GM12874 (cell line): ENCODE measurements at regions not wholly inside any gene's neighbourhood (a gene's known extent, or its start where the extent isn't known, plus 50 kb on each side); places are given as distances from the start of the nearest gene placed in this dataset.

Source experiments
- TF ChIP-seq, protein P1 (sequence below): IDR thresholded peaks from 2 replicates; pipeline ENCODE4 v1.5.1; 2011; ENCODE audit warnings: low read depth, mild to moderate bottlenecking, control low read depth, low read length, moderate library complexity; ENCODE audit not compliant: insufficient read depth

DNA sequence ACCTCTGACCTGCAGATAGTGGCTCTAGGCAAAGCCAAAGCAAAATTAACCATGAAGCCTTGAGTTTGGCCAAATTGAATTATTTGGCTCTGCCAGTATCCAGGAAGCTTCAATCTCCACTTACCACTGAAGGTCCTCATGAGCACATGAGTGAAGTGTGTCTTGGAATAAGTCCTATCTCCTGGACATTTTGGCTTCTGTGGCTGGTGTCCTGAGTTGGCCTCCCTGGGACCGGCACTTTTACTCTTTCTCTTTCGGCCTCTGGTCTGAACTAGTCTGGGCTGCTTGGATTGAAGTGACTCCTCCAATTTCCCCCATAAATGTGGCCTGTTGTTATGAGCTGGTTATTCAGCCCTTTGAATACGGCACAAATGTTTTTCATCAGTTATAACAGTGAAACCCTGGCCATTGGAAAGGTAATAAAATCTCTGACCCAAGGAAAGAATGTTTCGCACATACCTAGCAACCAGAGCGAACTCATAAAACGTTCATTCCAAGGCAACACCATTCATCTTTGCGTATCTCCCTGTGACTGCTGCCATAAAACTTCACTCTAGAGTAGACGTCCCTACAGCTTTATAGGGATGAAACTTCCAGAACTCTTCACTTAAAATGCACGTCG, 216.4 kb downstream of the LPIN1 start:
- TF ChIP-seq, protein P1, sequence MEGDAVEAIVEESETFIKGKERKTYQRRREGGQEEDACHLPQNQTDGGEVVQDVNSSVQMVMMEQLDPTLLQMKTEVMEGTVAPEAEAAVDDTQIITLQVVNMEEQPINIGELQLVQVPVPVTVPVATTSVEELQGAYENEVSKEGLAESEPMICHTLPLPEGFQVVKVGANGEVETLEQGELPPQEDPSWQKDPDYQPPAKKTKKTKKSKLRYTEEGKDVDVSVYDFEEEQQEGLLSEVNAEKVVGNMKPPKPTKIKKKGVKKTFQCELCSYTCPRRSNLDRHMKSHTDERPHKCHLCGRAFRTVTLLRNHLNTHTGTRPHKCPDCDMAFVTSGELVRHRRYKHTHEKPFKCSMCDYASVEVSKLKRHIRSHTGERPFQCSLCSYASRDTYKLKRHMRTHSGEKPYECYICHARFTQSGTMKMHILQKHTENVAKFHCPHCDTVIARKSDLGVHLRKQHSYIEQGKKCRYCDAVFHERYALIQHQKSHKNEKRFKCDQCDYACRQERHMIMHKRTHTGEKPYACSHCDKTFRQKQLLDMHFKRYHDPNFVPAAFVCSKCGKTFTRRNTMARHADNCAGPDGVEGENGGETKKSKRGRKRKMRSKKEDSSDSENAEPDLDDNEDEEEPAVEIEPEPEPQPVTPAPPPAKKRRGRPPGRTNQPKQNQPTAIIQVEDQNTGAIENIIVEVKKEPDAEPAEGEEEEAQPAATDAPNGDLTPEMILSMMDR: no peak

DNA sequence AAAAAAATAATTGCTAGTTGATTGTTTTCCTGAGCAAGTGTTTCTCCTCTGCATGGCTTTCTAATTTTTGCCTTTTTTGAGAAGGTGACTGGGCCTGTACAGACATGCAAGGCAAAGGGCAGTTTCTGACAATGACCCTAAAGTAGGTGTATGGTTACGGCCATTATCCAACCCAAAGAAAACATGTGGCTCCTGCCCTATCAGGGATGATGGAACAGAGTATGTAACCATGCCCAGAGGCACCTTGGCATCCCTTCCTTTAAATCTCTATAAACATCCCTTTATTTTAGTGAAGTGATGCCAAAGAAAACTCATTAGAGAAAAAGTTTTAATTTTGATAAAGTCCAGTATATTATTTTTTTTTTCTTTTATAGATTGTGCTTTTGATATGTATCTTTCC, 217.5 kb downstream of the LPIN1 start:
- TF ChIP-seq, protein P1: no peak

DNA sequence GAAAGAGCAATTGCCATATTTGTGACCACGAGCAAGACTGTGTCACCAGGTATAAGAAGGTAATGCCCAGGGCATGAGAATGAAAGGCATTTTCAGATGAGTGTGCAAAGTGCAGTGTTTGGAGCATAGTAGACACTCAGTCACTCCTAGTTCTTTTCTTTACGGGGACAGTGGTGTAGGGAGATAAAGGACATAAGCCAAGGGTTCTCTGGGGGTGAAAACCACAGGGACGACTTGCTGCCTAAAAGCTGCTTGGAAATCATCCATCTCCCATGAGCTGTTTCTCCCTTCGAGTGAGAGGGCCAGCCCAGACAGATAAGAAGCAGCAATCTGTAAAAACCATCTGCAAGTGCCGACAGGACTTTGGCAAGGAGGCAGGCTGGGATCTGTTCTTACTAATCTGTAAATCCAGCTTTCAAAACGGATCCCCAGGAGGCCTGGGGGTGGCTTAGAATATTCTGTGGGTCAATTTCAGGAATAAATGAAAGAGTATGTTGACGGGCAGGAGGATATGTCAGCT, 221.6 kb downstream of the LPIN1 start:
- TF ChIP-seq, protein P1: no peak

DNA sequence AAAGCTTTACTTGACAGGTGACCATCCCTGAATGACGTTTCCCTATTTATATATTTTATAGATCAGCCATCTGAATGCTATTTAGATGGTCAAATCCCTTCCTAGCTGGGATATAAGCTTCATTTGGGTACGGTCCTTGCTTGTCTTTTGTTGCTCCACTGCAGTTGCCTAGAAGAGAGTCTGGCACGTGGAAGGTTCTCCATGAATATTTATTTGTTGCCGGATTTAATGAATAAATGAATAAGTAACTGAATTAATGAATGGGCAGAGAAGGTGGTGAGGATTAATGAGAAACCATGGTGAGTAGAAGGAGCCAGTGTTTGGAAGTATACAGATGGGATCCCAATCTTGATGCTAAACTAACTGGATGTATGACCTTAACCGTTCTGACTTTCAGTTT, 222.1 kb downstream of the LPIN1 start:
- TF ChIP-seq, protein P1: no peak

DNA sequence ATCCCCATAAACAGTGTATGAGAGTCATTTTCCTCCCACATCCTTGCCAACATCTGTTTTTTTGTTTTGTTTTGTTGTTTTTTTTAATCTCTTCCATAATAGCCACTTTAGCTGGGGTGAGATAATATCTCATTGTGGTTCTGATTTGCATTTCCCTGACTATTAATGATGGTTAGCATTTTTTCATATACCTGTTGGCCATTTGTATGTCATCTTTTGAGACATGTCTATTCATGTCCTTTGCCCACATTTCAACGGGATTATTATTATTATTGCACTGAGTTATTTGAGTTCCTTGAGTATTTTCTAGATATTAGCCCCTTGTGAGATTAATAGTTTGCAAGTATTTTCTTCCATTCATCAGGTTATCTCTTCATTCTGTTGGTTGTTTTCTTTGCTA, 223.3 kb downstream of the LPIN1 start:
- TF ChIP-seq, protein P1: no peak

DNA sequence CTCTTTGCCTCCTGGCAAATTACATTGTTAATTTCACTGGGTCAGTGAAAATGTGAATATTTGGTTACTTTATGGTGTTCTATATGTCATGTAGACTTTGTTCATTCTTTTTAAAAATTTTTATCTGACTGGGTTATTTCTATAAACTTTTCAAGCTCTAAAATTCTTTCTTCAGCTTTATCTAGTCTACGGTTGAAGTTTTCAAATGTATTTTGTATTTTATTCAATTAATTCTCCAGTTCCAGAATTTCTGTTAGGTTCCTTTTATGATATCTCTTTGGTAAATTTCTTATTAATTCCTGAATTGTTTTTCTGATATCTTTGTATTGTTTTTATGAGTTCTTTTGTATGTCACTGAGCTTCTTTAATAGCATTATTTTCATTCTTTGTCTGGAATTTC, 228.1 kb downstream of the LPIN1 start:
- TF ChIP-seq, protein P1: no peak

DNA sequence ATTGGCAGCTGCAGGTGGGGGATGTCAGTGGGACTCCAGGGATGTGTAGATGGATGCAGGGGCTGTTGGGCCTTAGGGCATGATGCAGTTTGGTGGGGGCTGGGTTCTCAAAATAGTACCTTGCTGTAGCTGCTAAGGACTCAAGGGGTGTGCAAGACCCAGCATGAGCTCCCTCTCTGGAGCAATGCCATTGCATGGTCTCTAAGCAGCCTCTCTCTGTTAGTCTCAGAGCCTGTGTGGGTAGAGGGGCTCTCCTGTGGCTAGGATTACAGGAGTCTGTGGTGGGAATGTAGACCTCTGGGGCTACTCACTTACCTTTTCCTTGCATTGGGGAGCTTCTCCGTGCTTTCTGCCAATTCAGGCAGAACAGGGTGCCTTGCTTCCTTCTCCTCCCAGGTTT, 228.9 kb downstream of the LPIN1 start:
- TF ChIP-seq, protein P1: no peak
